ENCODE measurements at regions not wholly inside any gene's neighbourhood (a gene's known extent, or its start where the extent isn't known, plus 50 kb on each side); places are given as distances from the start of the nearest gene placed in this dataset.

DNA sequence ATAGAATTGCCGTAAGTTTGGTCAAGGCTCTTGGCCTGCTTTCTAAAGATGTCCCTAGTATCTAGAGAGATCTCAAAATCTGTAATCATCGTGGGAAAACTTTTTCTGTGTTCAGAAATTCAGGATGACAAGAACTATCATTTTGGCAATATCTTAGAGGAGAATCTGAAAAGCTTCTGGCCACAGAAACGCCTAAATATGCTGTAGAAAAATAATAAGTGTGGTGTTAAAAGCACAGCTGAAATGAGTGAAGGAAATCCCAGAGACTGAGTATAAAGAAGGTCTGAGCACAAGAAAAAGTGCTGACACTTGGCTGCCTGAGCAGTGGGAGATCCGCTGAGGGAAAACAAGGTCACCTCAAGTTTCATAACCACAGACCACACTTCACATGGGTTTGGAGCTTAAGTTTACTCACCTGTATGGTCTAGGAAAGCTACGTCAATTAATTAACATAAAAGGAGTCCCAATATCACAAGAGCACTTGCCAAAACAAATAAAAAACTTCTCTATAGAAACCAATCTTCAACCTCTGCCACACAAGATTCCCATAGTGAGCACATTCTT, 235.2 kb upstream of the IRF2BP2 start:
- TF ChIP-seq, protein P1, sequence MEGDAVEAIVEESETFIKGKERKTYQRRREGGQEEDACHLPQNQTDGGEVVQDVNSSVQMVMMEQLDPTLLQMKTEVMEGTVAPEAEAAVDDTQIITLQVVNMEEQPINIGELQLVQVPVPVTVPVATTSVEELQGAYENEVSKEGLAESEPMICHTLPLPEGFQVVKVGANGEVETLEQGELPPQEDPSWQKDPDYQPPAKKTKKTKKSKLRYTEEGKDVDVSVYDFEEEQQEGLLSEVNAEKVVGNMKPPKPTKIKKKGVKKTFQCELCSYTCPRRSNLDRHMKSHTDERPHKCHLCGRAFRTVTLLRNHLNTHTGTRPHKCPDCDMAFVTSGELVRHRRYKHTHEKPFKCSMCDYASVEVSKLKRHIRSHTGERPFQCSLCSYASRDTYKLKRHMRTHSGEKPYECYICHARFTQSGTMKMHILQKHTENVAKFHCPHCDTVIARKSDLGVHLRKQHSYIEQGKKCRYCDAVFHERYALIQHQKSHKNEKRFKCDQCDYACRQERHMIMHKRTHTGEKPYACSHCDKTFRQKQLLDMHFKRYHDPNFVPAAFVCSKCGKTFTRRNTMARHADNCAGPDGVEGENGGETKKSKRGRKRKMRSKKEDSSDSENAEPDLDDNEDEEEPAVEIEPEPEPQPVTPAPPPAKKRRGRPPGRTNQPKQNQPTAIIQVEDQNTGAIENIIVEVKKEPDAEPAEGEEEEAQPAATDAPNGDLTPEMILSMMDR (IDR thresholded peaks at IDR 0.05): no peak
- no peak for TF ChIP-seq EZH2 (IDR thresholded peaks at IDR 0.05; ENCODE audit: borderline replicate concordance, insufficient read depth, low read depth, low read length, poor library complexity, severe bottlenecking)
